Kidney epithelial cell (primary cell): ENCODE measurements at regions not wholly inside any gene's neighbourhood (a gene's known extent, or its start where the extent isn't known, plus 50 kb on each side); places are given as distances from the start of the nearest gene placed in this dataset.
"Not testable (repeated sequence)": the region's sequence is repeated elsewhere in the genome, so short reads cannot be mapped to it uniquely, and the experiment has no call there.

ENCODE experiments used
- DNase-seq: peaks from one replicate; pipeline ENCODE4 v3.0.0-alpha.2; 2010; ENCODE audit warnings: low read depth
- H3K27me3 ChIP-seq: 2 replicates; pipeline ENCODE4 v1.6.0; 2011; ENCODE audit warnings: low read length; ENCODE audit not compliant: control insufficient read depth, insufficient read depth
- H3K36me3 ChIP-seq: 2 replicates; pipeline ENCODE4 v1.5.1; 2011; ENCODE audit warnings: low read length; ENCODE audit not compliant: control insufficient read depth, insufficient read depth
- H3K4me3 ChIP-seq: 2 replicates; pipeline ENCODE4 v1.5.1; 2011; ENCODE audit warnings: low read depth, mild to moderate bottlenecking, control low read depth, low read length
- CTCF ChIP-seq: IDR thresholded peaks from 2 replicates; pipeline ENCODE4 v1.5.1; 2011; ENCODE audit warnings: mild to moderate bottlenecking, moderate library complexity, low read length, control low read depth, inconsistent platforms; ENCODE audit not compliant: insufficient read depth, poor library complexity, severe bottlenecking

GRCh38 chr2:209138079-209138478, 285.8 kb upstream of the MAP2 start:
- Histone ChIP-seq H3K27me3 (no peaks in the 10 kb centered on the region), H3K4me3 (no peak overlapping the region), H3K36me3 (no peaks in the 10 kb centered on the region)
- TF ChIP-seq CTCF: no peak
- DNase-seq: no peak

GRCh38 chr2:209141142-209141541, 282.7 kb upstream of the MAP2 start:
- DNase-seq: no peak
- TF ChIP-seq CTCF: no peak
- H3K4me3 ChIP-seq: no peak overlapping the region
- no peaks in the 10 kb centered on the region for H3K36me3 ChIP-seq
- no peaks in the 10 kb centered on the region for H3K27me3 ChIP-seq

- no peak for TF ChIP-seq CTCF
- DNase-seq: no peak
- Histone ChIP-seq H3K36me3 (no peaks in the 10 kb centered on the region), H3K27me3 (no peaks in the 10 kb centered on the region), H3K4me3 (no peak overlapping the region)
These were observed 282.0 kb upstream of the MAP2 start for GRCh38 chr2:209141818-209142217.

GRCh38 chr2:209145220-209145691, 278.6 kb upstream of the MAP2 start:
- DNase-seq, H3K4me3 ChIP-seq, H3K27me3 ChIP-seq, H3K36me3 ChIP-seq: not testable (repeated sequence)

- no peak for DNase-seq
- no peak for TF ChIP-seq CTCF
- Histone ChIP-seq H3K4me3 (no peak overlapping the region), H3K27me3 (no peaks in the 10 kb centered on the region), H3K36me3 (no peaks in the 10 kb centered on the region)
These were observed 277.7 kb upstream of the MAP2 start for GRCh38 chr2:209145941-209146681.

- H3K27me3 ChIP-seq: no peaks in the 10 kb centered on the region
- no peak for TF ChIP-seq CTCF
- no peak overlapping the region for H3K4me3 ChIP-seq
- H3K36me3 ChIP-seq: no peaks in the 10 kb centered on the region
- DNase-seq: no peak
These were observed 277.0 kb upstream of the MAP2 start for GRCh38 chr2:209146682-209147320.
